Activated CD8-positive, alpha-beta T cell treated with anti-CD3 and anti-CD28 coated beads, Interleukin-2, amount 10 ng/mL, durations not matched to agents 7 days and 5 days (primary cell): ENCODE measurements at regions not wholly inside any gene's neighbourhood (a gene's known extent, or its start where the extent isn't known, plus 50 kb on each side); places are given as distances from the start of the nearest gene placed in this dataset.
"Not testable (repeated sequence)": the region's sequence is repeated elsewhere in the genome, so short reads cannot be mapped to it uniquely, and the experiment has no call there.

Source experiments
- ATAC-seq: fragments of 150-1000 bp; cut with Tn5 transposase; one replicate; pipeline ENCODE4 v1.10.0; 2021; ENCODE audit warnings: moderate library complexity
- CTCF ChIA-PET: fragments of 350-600 bp; sonication (Branson Sonifier 250); formaldehyde crosslinking; loops from one replicate; lab custom pipeline; 2021; ENCODE audit warnings: antibody characterized with exemption; lab: Charles Lee
- POLR2A ChIA-PET: fragments of 350-600 bp; sonication (Branson Sonifier 250); formaldehyde crosslinking; loops from one replicate; lab custom pipeline; 2021; ENCODE audit warnings: antibody characterized with exemption; lab: Charles Lee
- DNase-seq: peaks from one replicate; pipeline ENCODE4 v3.0.0-alpha.2; 2020
- H3K27ac Mint-ChIP-seq: one replicate; pipeline ENCODE4 v1.8.0; 2021; ENCODE audit warnings: mild to moderate bottlenecking, mixed read lengths
- H3K27me3 Mint-ChIP-seq: one replicate; pipeline ENCODE4 v1.8.0; 2021; ENCODE audit warnings: low read depth, mixed read lengths
- H3K36me3 Mint-ChIP-seq: one replicate; pipeline ENCODE4 v1.8.0; 2021; ENCODE audit warnings: low read depth, mixed read lengths
- H3K4me1 Mint-ChIP-seq: one replicate; pipeline ENCODE4 v1.8.0; 2021; ENCODE audit warnings: low read depth, mixed read lengths
- H3K4me3 Mint-ChIP-seq: one replicate; pipeline ENCODE4 v1.8.0; 2021; ENCODE audit warnings: mild to moderate bottlenecking, mixed read lengths
- H3K9me3 Mint-ChIP-seq: one replicate; pipeline ENCODE4 v1.8.0; 2022; ENCODE audit warnings: mixed read lengths; ENCODE audit not compliant: insufficient read depth

- CTCF ChIA-PET, H3K36me3 Mint-ChIP-seq: not testable (repeated sequence)
Observed at GRCh38 chr1:146322893-146323292, 94.1 kb upstream of the NOTCH2NLA start.

DNA sequence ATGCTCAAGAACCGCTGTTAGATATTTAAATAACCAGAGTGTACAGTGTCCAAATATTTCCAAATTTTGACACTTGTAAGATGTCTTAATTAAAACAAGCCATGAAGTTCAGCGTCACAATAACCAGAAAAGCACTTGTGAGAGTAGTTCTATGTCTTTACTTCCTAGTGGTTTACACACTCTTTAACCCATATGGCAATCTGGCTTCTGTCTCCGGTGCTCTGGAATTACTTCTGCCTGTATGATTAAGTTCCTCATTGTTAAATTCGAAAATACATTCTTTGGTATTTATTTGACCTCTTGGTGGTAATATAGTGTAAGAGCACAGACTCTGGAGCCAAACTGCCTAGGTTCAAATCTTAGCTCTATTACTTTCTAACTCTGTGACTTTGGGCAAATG lies 89.9 kb upstream of the NOTCH2NLA start:
- H3K27ac Mint-ChIP-seq, H3K27me3 Mint-ChIP-seq, H3K4me3 Mint-ChIP-seq, ATAC-seq, DNase-seq, H3K9me3 Mint-ChIP-seq, H3K4me1 Mint-ChIP-seq, H3K36me3 Mint-ChIP-seq, CTCF ChIA-PET, POLR2A ChIA-PET: not testable (repeated sequence)

More at GRCh38 chr1:146322893-146323292, 94.1 kb upstream of the NOTCH2NLA start:
- H3K4me3 Mint-ChIP-seq, ATAC-seq, H3K27ac Mint-ChIP-seq, H3K4me1 Mint-ChIP-seq, H3K27me3 Mint-ChIP-seq, H3K9me3 Mint-ChIP-seq, POLR2A ChIA-PET, DNase-seq: not testable (repeated sequence)

DNA sequence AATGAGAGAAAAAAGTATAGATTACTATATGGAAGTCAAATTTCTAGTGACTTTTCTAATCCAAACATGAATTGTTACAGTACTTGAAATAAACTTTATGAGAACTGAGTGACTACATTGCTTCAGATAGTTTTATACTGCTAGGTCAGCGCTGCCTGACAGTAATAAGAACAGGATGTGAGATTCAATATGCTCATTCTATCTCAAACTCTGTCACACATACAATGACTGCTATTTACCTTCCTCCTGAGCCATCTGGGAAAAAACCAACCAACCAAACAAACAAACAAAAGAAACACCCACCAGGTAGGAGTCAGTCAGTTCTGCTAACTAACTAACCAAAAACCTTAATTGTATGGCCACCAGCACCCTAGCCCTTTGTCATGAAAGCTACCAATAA lies 89.0 kb upstream of the NOTCH2NLA start:
- H3K36me3 Mint-ChIP-seq, ATAC-seq, H3K4me1 Mint-ChIP-seq, H3K4me3 Mint-ChIP-seq, POLR2A ChIA-PET, CTCF ChIA-PET, H3K9me3 Mint-ChIP-seq, H3K27ac Mint-ChIP-seq, DNase-seq, H3K27me3 Mint-ChIP-seq: not testable (repeated sequence)

DNA sequence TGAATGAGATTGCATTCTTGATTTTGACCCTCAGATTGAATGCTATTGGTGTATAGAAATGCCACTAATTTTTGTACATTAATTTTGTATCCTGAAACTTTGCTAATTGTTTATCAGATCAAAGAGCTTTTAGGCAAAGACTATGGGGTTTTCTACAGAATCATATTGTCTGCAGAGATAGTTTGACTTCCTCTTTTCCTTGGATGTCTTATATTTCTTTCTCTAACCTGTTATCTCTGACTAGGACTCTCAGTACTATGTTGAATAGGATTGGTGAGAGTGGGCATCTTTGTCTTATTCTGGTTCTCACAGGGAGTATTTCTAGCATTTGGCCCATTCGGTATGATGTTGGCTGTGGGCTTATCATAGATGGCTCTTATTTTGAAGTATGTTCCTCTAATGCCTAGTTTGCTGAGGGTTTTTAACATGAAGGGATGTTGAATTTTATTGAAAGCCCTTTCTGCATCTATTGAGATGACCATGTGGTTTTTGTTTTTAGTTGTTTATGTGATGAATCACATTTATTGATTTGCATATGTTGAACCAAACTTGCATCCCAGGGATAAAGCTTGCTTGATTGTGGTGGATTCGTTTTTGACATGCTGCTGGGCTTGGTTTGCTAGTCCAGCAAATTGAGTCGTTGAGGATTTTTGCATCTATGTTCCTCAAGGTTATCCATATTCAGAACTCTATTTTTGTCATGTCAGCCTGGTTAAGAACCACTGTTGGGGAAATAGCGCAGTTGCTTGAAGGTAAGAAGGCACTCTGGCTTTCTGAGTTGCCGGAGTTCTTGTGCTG lies 85.8 kb upstream of the NOTCH2NLA start:
- H3K36me3 Mint-ChIP-seq, H3K9me3 Mint-ChIP-seq, H3K27me3 Mint-ChIP-seq, H3K4me3 Mint-ChIP-seq, CTCF ChIA-PET, H3K4me1 Mint-ChIP-seq, DNase-seq, H3K27ac Mint-ChIP-seq, POLR2A ChIA-PET, ATAC-seq: not testable (repeated sequence)

DNA sequence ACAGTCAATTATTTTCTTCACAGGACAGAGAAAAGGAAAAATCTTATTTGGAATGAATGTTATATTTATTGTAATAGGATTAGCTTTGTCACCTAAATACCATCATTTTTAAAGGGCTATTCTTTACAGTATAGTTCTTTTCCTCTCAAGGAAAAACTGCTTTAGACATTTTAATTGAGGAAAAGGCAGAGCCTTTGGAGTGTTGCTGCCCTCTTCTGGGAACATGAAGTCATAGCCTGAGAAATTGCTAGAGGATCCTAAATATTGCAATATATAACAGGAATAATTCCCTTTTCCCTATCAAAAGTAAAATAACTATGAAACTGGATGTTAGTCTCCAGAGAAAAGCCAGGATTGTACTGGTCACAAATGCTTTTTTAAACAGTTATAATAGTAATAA lies 81.8 kb upstream of the NOTCH2NLA start:
- CTCF ChIA-PET, H3K4me1 Mint-ChIP-seq, H3K27ac Mint-ChIP-seq, DNase-seq, H3K36me3 Mint-ChIP-seq, H3K9me3 Mint-ChIP-seq, ATAC-seq, H3K4me3 Mint-ChIP-seq, H3K27me3 Mint-ChIP-seq, POLR2A ChIA-PET: not testable (repeated sequence)

GRCh38 chr1:146309427-146309826 lies 80.6 kb upstream of the NOTCH2NLA start:
- H3K9me3 Mint-ChIP-seq, H3K4me1 Mint-ChIP-seq, H3K4me3 Mint-ChIP-seq, ATAC-seq, H3K27ac Mint-ChIP-seq, H3K27me3 Mint-ChIP-seq, CTCF ChIA-PET, POLR2A ChIA-PET, H3K36me3 Mint-ChIP-seq, DNase-seq: not testable (repeated sequence)

DNA sequence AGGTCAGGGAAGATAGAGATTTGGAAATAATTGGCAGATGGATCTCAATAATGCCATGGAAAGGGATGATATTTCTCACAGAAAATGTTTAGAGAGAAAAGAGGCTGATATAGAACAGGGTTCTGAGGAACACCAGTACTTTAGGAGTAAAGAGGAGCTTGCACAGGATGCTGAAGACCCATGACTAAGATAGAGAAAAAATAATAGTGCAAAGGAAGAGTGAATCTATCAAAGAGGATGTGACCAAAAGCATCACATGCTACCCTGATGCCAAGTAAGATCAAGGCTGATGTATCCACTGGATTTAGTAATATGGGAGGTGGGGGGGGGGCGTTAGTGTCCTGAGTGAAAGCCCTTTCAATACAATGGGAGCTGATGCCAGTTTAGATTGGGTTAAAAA lies 80.1 kb upstream of the NOTCH2NLA start:
- H3K27ac Mint-ChIP-seq, H3K4me3 Mint-ChIP-seq, CTCF ChIA-PET, ATAC-seq, DNase-seq, H3K4me1 Mint-ChIP-seq, H3K9me3 Mint-ChIP-seq, POLR2A ChIA-PET, H3K27me3 Mint-ChIP-seq, H3K36me3 Mint-ChIP-seq: not testable (repeated sequence)

DNA sequence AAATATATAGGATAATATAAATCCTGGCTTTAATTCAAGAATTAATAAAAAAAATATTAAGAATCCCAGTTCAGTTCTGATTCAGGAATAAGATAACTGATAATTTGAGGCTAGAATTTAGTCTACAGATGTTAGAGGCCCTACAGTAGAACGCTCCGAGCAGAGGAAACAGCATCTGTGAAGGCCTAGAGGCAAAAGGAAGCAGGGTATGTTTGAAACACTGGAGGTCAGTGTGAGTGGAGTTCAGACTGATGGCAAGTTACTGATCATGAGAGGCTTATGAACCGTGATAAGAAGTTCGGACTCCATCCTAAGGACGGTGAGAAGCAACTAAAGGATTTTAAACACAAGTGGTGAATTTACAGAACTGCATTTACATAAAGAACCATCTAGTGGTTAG lies 79.3 kb upstream of the NOTCH2NLA start:
- CTCF ChIA-PET, POLR2A ChIA-PET, DNase-seq, H3K4me3 Mint-ChIP-seq, H3K9me3 Mint-ChIP-seq, H3K4me1 Mint-ChIP-seq, H3K36me3 Mint-ChIP-seq, H3K27ac Mint-ChIP-seq, H3K27me3 Mint-ChIP-seq: not testable (repeated sequence)
- peak; percentile 43 for ATAC-seq

DNA sequence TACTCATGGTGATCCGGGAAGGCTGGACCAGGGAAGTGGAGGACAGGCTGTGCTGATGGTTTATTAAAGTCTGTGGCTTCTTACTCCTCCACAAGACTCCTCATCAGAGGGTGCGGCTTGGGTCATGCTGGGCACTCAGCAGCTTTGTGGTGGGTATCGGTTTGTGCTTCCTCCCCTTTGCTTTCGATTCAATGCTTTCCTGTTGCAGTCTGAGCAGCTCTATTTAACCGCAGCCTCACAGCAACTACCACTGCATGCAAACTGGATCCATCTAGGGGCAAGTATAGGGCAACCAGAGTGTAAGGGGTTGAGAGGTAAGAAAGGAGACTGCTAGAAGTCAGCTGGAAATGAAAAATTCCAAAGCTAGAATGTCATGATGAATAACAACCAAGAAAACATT lies 78.8 kb upstream of the NOTCH2NLA start:
- H3K9me3 Mint-ChIP-seq, H3K27me3 Mint-ChIP-seq, CTCF ChIA-PET, H3K27ac Mint-ChIP-seq, DNase-seq, H3K36me3 Mint-ChIP-seq, H3K4me3 Mint-ChIP-seq, H3K4me1 Mint-ChIP-seq, POLR2A ChIA-PET: not testable (repeated sequence)
- peak; percentile 96 for ATAC-seq

DNA sequence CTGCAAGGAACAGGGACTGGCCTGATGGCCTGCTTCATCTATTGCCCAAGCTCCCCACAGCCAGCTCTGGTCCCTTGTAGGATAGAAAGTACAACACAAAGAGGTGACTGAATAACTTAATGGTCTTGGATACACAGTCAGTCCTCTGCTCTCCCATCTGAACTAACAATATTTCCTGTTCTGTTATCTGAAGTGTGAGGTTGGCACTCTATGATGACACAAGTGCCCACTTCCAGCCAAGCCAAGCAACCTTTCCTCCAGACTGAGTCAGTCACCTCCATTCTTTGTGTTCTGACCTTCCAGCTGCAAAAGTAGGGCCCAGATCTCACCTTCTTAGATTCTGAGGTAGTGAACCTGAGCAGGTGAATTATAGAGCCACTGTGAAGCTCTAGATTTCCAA lies 77.8 kb upstream of the NOTCH2NLA start:
- H3K27ac Mint-ChIP-seq, ATAC-seq, H3K36me3 Mint-ChIP-seq, CTCF ChIA-PET, H3K4me3 Mint-ChIP-seq, DNase-seq, H3K4me1 Mint-ChIP-seq, H3K27me3 Mint-ChIP-seq, H3K9me3 Mint-ChIP-seq, POLR2A ChIA-PET: not testable (repeated sequence)

DNA sequence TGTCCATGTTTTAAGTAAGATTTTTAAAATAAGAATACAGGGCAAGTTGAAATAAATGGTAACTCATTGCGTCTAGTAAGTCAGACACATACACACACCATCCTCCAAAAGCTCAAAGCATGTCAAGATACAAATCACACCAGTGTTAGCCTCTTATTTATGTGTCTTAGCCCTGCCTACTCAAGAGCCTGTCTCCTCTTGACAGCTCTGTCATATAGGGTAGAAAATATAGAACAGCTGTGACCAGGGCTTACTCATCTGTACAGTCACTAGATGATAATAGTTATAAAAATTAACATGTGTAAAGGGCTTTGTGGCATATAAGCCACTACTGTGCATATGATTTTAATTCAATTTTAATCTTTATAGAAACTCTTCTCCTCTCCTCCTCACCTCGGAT lies 76.6 kb upstream of the NOTCH2NLA start:
- ATAC-seq, POLR2A ChIA-PET, H3K27ac Mint-ChIP-seq: not testable (repeated sequence)

DNA sequence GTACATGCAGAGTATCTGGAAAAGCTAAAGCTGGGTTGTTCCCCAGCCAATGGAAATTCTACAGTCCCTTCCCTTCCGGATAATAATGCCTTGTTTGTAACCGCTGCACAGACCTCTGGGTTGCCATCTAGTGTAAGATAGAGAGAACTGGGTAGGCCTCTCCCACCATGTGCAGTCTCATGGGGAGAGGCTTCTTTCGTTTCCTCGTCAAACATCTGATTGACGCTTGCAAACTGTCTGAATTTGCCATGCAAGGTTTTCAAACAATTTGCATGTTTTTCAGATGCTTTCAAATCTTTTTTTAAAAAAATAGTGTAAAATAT lies 69.7 kb upstream of the NOTCH2NLA start:
- H3K4me3 Mint-ChIP-seq, H3K9me3 Mint-ChIP-seq, H3K27me3 Mint-ChIP-seq, H3K4me1 Mint-ChIP-seq, POLR2A ChIA-PET, H3K36me3 Mint-ChIP-seq, H3K27ac Mint-ChIP-seq, CTCF ChIA-PET, DNase-seq: not testable (repeated sequence)
- peak; percentile 96 for ATAC-seq

More for the DNA sequence above, 76.6 kb upstream of the NOTCH2NLA start:
- H3K4me1 Mint-ChIP-seq, CTCF ChIA-PET, H3K9me3 Mint-ChIP-seq, DNase-seq, H3K4me3 Mint-ChIP-seq, H3K27me3 Mint-ChIP-seq, H3K36me3 Mint-ChIP-seq: not testable (repeated sequence)
